Fibroblast of pulmonary artery (primary cell): ENCODE measurements at regions not wholly inside any gene's neighbourhood (a gene's known extent, or its start where the extent isn't known, plus 50 kb on each side); places are given as distances from the start of the nearest gene placed in this dataset.

Experiments
- DNase-seq: peaks from one replicate; pipeline ENCODE4 v3.0.0-alpha.2; 2010; ENCODE audit warnings: low read depth
- H3K4me3 ChIP-seq: replicated peaks from 2 replicates; pipeline ENCODE4 v1.5.1; 2011; ENCODE audit warnings: low read depth, mild to moderate bottlenecking, control low read depth, low read length, moderate library complexity
- TF ChIP-seq, protein P1 (sequence below): IDR thresholded peaks from 2 replicates; pipeline ENCODE4 v1.5.1; 2011; ENCODE audit warnings: mild to moderate bottlenecking, control low read depth, low read length, inconsistent platforms; ENCODE audit errors: missing control alignments

DNA sequence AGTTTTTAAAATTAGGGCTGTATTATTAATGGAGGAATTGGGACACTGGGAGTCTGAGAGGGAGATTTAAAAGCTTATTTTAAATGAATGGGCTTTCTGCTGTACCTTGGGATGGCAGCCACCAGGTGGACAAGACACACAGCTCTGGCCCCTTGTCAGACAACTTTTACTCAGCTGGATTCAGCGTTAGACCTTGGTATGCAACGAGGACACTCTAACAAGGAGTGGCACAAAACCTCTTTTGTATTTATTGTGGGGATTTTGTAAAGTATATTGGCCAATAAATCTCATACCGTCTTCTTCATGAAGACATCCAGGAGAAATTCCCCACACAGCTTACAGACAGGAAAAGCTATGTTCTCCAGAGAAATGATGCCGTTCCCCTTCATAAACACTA, 105.7 kb downstream of the LCA5 start:
- H3K4me3 ChIP-seq, result no peak overlapping the region
- TF ChIP-seq, protein P1, sequence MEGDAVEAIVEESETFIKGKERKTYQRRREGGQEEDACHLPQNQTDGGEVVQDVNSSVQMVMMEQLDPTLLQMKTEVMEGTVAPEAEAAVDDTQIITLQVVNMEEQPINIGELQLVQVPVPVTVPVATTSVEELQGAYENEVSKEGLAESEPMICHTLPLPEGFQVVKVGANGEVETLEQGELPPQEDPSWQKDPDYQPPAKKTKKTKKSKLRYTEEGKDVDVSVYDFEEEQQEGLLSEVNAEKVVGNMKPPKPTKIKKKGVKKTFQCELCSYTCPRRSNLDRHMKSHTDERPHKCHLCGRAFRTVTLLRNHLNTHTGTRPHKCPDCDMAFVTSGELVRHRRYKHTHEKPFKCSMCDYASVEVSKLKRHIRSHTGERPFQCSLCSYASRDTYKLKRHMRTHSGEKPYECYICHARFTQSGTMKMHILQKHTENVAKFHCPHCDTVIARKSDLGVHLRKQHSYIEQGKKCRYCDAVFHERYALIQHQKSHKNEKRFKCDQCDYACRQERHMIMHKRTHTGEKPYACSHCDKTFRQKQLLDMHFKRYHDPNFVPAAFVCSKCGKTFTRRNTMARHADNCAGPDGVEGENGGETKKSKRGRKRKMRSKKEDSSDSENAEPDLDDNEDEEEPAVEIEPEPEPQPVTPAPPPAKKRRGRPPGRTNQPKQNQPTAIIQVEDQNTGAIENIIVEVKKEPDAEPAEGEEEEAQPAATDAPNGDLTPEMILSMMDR, result peak; percentile 13
- DNase-seq, result no peak

DNA sequence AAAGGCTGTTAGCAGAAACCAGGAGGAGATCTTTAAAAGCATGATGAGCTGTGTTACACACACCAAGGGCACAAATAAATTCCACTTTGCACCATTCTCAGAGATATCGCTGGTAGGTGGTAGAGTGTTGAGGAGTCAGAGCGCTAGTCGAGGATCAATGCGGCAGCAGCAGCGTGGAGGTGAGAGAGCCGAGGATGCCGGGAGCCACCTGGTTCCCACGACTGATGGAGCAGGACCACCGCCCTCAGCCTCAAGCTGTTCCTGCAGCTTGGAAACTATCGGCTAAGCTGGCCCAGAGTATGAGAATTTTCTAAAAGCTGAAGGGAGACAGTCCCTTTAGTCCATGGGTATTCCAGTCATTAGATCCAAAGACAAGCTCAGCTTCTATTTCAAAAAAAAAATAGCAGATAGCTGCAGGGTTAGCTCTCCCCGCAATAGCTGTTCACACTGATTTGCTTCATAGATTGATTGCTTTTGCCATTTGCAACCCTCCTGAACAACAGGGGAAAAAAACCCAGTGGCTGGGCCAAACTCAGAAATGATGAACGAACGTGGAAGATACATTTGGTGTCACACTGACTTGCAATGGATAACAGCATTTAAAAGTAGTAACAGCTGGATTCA, 106.2 kb downstream of the LCA5 start:
- no peak for DNase-seq
- H3K4me3 ChIP-seq, result no peak overlapping the region
- TF ChIP-seq, protein P1, result no peak

DNA sequence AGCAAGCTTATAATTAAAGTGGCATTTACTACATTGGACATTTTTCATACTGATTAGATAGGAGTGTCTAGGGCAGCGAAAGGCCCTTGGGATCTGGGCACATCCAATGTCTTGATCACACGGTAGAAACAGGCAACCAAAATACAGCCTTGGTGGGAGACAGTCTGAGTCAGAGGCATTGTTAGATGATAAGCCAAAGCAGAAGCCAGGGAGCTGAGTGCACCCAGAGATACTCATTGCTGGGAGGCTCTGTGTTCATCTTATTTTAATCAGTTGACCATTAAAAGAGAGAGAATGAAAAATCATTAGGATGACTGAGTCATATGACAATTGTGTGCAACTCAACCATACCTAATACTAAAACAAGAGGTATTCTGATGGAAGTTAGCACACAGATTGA, 109.5 kb downstream of the LCA5 start:
- no peak for DNase-seq
- no peak overlapping the region for H3K4me3 ChIP-seq
- TF ChIP-seq, protein P1, result no peak

- H3K4me3 ChIP-seq, result no peak overlapping the region
- TF ChIP-seq, protein P1, result no peak
- no peak for DNase-seq
Observed at GRCh38 chr6:79426625-79427278, 110.5 kb downstream of the LCA5 start.

DNA sequence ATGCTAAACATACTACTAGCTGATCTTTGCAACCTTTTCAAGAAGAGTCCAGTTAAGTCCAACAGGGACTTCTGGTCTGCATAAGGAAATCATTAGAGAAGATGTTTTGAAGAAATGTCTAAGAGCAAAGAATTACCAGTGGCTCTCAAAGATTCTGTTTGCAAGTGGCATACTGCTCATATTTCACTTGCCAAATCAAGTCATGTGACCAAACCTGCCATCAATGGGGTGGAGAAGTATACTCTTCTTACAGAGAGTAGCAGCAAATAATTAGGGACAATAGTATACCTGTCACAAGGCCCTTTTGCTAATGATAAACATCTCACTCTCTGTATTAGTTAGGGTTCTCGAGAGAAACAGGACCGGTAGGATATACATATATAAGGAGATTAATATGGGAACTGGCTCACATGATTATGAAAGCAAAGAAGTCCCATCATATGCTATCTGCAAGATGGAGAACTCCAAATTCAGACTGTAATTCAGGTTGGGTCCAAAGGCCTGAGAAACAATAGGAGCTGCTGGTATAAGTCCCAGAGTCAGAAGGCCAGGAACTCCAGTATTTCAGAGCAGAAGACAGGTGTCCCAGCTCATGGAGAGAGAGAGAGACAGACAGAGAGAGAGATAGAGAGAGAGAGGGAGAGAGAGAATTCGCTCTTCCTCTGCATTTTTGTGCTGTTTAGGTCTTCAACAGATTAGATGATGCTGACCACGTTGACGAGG, 111.5 kb downstream of the LCA5 start:
- H3K4me3 ChIP-seq, result no peak overlapping the region
- no peak for DNase-seq
- TF ChIP-seq, protein P1, result no peak

GRCh38 chr6:79423216-79423615, 114.0 kb downstream of the LCA5 start:
- no peak overlapping the region for H3K4me3 ChIP-seq
- DNase-seq, result no peak
- TF ChIP-seq, protein P1, result no peak
